Right lobe of liver (tissue), 4 donors: ENCODE measurements at regions not wholly inside any gene's neighbourhood (a gene's known extent, or its start where the extent isn't known, plus 50 kb on each side); places are given as distances from the start of the nearest gene placed in this dataset.

ENCODE experiments used
- CTCF ChIP-seq, 4 donors: fragments of 200-600 bp in 3 of 4; fragments of 450-650 bp in 1 of 4; IDR thresholded peaks; one replicate each; pipeline versions ENCODE4 v1.5.1 to v1.8.0; 2016 to 2022; ENCODE audit warnings: antibody characterized with exemption in 4 of 4, mild to moderate bottlenecking in 2 of 4
- POLR2A ChIP-seq: fragments of 450-650 bp; IDR thresholded peaks from one replicate; pipeline ENCODE4 v1.6.1; 2017; ENCODE audit warnings: antibody characterized with exemption, mild to moderate bottlenecking
- donor health status: DM: no; HTN: no; CAD: no.
- donor health status: DM: no; HTN: no; CAD: no.
- donor health status: DM: no; HTN: yes; CAD: no.

- TF ChIP-seq POLR2A (no peak), CTCF (IDR thresholded peaks at IDR 0.05) (no peak)
These were observed 108.0 kb downstream of the NUS1 start for GRCh38 chr6:117783279-117783678.
